NCI-H524 treated with DMSO at 0.1 percent for 48 hours (cell line): ENCODE measurements at regions not wholly inside any gene's neighbourhood (a gene's known extent, or its start where the extent isn't known, plus 50 kb on each side); places are given as distances from the start of the nearest gene placed in this dataset.
A peak's percentile ranks its signal among the peaks of the same experiment; 100 is the strongest.
"Not testable (repeated sequence)": the region's sequence is repeated elsewhere in the genome, so short reads cannot be mapped to it uniquely, and the experiment has no call there.

Experiments
- DNase-seq: peaks from one replicate; lab custom pipeline; 2025; lab: John Stamatoyannopoulos, UW

DNA sequence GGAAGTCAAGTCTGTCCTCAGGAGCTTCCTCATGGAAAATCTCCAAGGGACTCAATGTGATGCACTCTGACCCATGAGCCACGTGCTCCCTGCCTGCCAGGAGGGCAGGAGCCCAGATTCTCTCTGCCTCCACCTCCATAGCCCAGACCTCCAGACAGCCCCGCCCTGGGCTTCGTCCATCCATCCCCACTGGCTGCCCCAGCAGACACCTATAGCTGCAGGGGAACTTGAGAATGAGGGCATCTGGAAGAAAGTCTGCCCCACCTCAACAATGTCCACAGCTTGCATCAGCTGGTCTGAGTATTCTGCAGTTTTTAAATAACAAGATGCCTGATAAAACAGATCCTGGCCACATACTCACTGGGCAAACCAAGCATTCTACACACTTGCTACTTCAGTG is 418.8 kb upstream of the SMIM21 start:
- no peak for DNase-seq

DNA sequence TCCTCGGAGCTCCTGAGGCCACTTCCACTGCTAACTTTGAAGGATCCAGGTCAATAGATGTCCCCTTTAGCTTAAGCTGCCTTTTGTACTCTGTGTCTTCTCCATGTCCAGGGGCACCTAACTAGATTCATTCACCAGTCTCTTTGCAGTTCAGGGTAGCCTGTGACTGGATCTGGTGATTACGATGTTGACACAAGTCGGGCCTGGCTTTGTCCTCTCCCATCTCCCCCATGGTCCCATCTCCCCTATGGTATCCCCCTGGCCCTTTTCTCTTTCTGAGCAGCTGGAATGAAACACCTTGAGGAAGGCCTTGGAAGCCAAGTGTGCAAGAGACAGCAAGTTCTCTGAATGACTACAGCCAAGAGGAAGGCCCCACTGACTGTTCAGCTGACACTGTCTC is 417.9 kb upstream of the SMIM21 start:
- no peak for DNase-seq

DNA sequence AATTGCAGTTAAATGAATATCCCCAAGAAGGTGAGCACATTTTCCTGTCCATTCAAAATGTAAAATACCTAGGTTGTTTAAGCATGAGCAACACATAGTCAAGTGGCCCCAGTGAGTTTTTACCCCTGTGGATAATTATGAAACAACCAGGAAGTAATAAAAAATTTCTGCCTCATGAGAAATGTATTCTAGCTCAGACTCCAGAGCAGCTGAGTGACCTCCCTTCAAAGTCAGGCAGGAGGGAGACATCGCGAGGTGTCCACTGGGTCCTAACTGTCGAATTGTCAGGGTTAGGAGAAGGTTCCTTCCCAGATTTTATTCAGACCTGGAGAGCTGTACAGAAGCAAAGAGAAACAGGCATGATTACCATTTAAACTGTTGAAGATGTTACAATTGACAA is 416.6 kb upstream of the SMIM21 start:
- no peak for DNase-seq

DNA sequence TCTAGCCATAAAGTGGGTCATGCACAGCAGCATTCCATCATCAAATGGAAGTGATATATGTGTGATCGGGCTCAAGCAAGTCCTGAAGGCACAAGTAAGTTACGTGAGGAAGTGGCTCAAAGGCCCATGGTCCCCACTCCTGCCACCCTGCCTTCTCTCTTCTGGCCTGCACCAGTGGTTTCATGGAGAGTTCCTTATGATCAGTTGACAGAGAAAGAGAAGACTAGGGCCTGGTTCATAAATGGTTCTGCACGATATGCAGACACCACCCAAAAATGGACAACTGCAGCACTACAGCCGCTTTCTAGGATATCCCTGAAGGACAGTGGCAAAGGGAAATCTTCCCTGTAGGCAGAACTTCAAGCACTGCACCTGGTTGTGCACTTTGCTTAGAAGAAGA is 412.6 kb upstream of the SMIM21 start:
- no peak for DNase-seq

DNA sequence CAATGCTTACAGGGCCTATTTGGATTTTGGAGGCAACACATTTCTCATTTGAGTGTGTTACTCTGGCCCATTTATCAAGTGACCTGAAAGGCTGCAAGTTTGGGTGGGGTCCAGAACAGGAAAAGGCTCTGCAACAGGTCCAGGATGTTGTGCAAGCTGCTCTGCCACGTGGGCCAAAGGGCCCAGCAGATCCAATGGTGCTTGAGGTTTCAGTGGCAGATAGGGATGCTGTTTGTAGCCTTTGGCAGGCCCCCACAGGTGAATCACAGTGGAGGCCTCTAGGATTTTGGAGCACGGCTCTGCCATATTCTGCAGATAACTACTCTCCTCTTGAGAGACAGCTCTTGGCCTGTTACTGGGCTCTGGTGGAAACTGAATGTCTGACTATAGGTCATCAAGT is 412.2 kb upstream of the SMIM21 start:
- DNase-seq = not testable (repeated sequence)

DNA sequence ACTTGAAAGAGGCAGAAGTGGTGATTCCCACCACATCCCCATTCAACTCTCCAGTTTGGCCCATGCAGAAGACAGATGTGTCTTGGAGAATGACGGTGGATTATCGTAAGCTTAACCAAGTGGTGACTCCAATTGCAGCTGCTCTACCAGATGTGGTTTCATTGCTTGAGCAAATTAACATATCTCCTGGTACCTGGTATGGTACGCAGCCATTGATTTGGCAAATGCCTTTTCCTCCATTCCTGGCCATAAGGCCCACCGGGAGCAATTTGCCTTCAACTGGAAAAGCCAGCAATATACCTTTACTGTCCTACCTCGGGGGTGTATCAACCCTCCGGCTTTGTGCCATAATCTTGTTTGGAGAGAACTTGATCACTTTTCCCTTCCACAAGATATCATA is 411.5 kb upstream of the SMIM21 start:
- DNase-seq = no peak

DNA sequence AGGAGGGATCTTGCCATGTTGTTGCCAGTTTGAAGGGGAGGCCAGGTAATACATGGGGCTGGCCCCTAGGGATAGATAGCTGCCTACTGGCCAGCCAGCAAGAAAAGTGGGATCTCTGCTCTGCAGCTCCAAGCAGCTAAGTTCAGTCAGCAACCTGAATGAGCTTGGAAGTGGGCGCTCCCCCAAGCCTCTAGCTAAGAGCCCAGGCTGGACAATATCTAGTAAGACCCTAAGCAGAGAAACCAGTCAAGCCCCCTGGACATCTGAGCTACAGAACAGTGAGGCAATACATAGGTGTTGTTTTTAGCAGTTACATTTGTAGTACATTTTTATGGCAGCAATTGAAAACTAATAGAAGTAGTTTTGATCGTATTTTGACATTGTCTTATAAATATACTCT is 409.8 kb upstream of the SMIM21 start:
- DNase-seq = no peak

DNA sequence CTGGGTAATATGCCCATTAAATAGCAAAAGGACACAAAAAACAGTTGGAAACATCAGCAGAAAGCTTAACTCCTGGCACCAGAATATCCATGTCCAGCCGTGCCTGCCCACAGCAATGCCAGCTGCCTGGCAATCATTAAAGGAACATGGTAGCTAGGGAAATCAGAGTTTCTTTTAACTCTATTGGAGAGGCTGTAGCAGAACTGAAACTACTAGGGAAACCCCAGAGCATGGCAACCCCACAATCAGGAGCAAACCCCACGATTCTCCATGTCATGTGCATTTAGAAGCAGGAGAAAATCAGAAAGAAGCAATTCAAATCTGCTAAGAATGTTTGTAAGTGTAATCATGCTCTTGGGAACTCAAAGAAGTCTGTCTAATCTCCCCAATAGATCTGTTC is 409.0 kb upstream of the SMIM21 start:
- DNase-seq = no peak

DNA sequence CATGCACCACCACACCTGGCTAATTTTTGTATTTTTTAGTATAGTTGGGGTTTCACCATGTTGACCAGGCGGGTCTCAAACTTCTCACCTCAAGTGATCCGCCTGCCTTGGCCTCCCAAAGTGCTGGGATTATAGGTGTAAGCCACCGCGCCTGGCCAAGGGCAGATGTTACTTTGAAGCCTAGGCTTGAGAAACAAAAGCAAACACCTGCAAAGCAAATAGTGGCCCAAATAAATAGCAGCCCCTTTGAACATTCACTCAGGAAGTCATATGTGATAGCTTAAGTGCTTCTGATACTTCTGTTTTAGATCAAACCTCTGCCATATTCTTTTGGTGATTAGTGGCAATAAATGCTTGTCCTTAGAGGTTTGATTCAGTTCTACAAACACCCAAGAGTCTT is 404.5 kb upstream of the SMIM21 start:
- no peak for DNase-seq

DNA sequence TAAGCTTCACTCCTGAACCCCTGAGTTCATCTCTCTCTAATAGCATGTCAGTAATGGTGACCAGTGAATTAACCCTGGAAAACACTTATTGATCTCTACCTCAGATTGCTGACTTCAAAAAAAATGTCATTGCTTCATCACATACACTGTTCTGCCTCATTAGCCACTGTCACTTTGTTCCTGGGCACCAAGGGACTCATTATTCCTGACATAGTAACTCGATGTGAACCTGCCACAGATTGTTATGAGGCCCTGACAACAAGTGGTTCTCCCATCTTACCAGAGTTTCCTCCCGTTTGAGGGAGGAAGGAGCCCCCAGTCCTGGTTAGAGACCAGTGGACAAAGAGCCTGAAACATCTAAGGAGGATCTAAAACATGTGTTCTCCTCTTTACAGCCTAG is 403.3 kb upstream of the SMIM21 start:
- DNase-seq = no peak

DNA sequence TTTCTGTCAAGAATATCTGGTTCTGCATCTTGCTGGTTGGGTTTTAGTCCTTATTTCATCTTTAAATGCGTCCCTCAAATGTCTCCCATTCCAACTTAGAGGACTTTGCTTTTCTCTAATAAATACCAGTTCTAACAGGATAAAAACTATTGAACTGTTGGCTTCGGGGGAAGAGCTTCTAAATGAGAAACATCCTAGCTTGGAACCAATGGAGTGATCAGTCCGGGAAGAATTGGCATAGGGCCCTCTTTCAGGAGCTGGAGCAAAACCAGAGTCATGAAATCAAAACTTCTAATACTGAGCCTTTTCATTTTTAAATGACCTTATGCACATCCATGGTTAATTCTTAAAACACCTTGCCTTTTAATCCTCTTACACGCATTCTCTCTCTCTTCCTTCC is 401.6 kb upstream of the SMIM21 start:
- DNase-seq = no peak

DNA sequence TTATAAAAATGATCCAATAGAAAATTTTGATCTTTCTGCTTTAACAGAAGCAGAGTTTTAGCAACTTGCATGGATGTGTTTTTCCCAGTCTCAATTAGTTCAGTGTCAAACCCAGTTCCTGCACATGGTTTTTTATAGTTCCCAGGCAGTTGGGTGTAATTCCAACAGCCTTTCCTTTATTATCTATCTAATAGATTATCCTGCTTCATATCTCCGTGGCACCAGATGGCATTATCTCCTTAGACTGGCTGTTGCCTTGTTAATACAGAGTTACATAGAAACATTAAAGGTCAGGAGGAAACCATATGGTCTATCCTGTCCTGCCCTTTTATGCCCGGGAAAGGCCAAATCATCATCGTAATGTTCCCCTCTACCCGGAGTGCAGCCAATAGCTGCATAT is 400.9 kb upstream of the SMIM21 start:
- DNase-seq = peak; percentile 94

DNA sequence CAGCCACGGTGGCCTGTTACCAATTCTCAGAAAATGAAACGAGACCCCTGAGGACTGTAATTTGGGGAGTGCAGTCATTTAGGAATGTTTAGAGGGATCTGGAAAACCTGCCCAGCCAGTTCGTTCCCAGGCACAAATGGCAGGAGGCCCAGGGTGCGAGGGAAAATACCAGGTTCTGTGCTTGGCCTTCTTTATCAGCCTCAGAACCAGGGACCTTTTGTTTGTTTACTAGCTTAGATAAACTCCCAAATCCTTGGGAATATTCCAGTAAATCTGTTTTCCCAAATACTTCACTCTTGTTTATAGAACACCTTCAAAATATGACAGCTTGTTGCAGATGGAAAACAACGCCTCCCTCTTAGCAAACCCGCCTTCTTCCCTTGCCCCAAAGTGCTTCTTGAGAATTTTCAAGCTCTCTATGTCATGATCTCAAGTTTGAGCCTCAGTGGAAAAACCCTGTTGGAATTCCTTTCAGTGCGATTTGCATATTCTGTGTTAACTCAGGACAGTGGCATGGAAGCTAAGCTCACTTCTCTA is 400.3 kb upstream of the SMIM21 start:
- DNase-seq = no peak

DNA sequence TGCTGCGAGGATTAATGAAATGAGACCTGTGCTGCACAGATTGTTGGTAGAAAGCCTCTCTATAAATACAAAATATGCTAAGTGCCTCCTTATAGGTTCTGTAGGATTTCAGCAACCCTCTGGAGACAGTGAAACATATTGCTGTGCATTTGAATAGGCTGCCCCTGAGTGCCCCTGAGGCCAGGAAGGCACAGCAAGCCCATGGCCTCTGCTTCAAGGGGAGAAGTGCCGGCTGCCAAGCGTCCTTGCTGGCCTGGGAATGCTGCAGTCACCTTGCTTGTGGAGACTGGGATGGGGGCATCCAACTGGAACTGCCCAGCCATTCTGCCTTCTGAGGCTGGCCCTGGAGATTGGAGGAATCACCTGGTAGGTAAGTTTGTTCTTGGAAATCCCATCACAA is 397.2 kb upstream of the SMIM21 start:
- peak; percentile 86 for DNase-seq

DNA sequence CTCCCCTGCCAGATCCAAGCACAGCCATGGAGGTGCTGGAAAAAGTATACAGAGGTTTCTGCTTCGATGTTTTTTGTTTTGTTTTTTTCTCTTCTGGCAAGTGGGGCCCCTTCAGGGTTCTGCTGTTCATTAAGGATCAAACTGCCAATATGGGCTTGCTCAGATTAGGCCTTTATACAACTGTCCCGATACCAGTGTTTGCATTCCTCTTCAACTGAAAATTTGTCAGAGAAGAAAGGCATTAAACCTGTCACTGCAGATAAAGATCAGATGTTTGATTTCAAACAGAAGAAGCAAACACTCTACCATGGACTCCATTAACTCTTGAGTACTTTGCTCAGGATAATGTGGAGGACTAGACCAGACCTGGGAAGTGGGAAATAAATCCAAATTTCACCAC is 396.0 kb upstream of the SMIM21 start:
- no peak for DNase-seq

DNA sequence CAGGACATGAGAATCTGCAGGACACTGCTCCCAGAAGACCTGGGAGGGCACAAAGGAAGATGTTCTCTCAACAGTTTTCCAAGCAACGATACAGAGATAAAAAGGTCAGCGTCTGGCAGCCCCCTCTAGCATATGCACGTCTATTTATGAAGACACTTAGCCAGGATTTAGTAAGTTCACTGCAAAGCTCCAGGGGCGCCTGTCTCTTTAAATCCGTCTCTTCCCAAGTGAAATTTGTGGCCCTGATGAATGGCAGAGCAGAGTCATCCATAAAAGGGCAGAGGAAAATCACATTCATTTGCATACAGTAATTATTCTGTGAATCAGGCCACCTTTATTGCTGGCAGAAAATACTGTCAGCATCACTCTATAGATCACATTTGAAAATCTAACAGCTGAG is 390.9 kb upstream of the SMIM21 start:
- peak; percentile 63 for DNase-seq

DNA sequence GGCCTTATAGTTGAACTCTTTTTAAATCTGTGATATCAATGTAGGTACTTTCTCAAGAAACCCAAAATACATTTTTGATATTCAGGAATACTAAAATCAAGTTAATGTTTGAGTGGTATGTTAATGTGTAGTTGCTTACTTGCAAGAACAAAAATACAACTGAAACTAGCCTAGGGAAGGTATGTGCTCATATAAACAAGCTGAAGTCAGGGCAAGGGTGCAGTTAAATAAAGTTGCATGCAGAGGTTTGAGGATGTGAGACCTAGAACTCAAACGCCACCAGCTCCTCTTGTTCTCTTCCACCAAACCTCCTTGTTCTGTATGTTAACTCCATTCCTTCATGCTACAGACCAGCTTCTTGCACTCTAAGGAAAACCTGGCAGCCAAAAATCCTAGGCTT is 388.3 kb upstream of the SMIM21 start:
- DNase-seq = no peak

DNA sequence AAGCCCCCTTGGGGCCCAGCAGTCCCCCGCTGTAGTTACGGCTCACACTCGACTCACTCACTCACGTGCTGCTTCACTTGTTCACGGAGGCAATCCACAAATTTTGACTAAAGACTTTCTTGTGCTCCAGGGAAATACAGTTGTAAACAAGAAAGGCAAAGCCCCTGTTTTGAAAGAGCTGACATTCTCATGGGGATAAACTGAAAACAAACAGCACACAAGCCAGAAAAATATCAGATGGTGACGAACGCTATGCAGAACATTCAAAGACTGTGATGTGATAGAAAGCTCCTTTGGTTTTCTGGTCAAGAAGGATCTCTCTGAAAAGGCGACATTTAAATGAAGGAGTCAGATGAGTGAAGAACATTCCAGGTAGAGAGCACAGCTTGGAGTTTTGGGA is 385.3 kb upstream of the SMIM21 start:
- DNase-seq = no peak

DNA sequence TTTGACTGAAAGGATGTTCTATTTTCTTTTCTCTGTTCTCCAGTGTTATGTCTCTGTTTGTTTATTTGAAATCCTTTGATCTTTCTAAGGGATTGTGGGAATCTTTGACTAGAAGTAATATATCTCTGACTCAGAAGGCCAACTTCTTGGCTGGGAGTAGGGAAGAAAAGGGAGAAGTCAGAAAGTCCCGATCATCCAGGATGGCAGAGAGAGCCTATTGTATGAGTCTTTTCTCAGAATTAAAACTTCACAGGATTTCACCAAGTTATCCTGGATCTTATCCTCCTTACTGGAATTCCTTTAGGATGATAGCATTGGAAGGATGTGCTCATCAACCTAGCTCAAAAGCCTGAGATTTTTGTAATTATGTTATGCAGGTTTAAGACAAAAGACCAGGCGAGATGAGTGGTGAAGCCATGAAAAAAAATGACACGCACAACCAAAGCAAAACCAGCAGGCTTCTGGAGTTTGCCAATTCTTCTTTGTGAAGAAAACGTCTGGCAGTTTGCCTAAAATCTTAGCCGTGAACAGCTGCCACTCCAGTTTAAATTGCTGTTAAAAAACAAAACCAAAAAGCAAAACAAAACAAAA is 383.6 kb upstream of the SMIM21 start:
- DNase-seq = no peak

DNA sequence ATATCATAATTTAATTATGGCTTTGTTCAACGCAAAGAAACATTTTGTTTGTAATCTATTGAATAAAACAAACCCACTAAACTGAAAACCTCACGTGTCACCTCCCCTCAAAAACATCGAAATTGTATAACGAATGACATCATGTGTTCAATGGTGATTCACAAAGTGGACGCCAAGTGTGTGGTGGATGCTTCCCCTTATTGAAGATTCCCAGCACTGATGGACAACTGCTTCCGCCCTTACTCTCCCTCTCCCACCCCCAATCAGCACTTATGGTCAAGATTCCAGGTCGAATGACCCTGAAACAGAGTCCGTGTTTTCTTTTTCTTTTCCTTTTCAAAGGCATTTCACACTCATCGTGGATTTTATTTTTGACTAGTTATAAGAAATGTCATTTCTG is 383.0 kb upstream of the SMIM21 start:
- DNase-seq = no peak

DNA sequence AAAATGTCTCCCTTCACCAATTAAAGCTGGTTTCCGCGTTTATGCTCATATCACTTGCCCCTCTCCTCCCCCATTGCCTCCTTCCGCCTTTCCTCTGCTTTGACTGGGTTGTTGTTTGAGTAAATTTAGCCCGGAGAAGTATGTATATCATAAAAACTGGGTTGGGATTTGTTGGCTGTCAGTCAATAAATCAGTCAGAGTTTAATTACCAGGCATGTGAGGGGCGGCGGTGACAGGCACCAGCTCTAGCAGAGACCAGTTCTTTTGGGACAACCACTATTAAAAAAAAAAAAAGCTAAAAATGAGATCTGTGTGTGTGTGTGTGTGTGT is 382.4 kb upstream of the SMIM21 start:
- no peak for DNase-seq

DNA sequence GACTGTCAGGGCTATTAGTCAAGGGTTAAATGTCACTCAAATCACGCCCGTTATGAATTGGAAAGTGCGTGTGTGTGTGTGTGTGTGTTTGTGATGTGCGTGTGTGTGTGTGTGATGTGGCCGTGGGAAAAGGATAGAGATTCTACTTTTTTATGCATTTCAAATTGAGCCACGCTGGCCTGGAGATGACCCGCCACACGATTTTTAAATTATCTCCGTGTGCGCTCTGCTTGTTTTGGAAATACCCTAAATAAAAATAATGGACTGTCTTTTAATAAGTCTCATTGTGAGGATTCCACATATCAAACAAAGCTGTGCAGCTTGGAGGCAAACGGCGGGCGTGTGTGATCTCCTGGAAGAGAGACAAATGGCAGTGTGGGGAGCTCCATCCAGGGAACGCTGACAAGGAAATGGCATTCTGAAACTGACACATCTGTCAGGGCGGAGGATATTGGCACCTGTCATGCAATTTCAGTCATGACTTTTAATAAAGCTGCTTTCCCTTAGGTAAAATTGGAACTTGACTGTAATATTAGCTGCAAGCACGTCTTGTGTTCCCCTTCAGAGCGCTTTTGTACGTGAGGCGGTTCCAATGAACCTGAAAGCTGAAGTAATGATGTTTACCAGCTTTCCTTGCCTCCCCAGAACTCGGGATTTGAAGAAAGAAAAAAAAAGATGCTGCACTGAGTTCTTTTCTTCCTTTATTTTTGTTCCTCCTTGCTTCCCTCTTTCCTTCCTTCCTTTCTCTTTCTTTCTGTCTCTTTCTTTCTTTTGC is 381.8 kb upstream of the SMIM21 start:
- no peak for DNase-seq

DNA sequence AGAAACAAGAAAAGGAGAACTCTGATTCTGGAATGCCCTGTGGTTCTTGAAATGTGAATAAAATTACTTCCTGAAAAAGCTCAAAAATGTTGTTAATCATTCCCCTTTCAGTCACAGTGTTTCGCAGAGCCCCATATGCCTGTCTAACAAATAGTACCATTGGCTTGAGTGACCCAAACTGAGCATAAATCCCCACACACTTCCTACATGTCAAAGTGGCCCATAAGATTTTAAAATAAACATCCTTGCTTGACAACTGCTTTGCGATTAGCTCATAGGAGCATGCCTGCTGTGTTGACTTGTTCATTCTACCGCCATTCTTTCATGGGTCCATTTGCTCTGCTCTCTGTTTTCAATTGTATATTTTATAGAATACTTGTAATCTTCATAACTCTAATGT is 377.8 kb upstream of the SMIM21 start:
- DNase-seq = no peak

DNA sequence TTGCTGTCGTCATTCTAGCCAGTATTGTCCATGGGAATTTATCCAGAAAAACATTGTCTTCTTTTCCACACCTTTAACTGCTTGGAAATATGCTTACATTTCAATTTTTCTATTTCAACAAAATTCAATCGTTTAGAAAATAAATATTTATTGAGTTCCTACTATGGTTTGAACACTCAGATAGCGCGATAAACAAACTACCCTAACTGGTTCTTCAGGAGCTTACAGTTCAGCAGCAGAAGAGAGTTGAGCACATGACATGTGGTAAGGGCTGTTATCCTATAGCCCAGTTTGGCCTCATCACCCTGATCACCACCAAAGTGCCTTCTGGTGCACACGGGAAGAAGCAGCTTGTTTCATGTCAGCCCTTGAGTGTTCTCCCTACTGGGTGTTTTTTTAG is 375.2 kb upstream of the SMIM21 start:
- peak; percentile 17 for DNase-seq
